GM18861 (cell line): ENCODE measurements at regions not wholly inside any gene's neighbourhood (a gene's known extent, or its start where the extent isn't known, plus 50 kb on each side); places are given as distances from the start of the nearest gene placed in this dataset.
"Not testable (repeated sequence)": the region's sequence is repeated elsewhere in the genome, so short reads cannot be mapped to it uniquely, and the experiment has no call there.

Experiments
- ATAC-seq: cut with Tn5 transposase; IDR thresholded peaks from one replicate; pipeline ENCODE4 v1.9.1; 2021; ENCODE audit not compliant: unreplicated experiment

DNA sequence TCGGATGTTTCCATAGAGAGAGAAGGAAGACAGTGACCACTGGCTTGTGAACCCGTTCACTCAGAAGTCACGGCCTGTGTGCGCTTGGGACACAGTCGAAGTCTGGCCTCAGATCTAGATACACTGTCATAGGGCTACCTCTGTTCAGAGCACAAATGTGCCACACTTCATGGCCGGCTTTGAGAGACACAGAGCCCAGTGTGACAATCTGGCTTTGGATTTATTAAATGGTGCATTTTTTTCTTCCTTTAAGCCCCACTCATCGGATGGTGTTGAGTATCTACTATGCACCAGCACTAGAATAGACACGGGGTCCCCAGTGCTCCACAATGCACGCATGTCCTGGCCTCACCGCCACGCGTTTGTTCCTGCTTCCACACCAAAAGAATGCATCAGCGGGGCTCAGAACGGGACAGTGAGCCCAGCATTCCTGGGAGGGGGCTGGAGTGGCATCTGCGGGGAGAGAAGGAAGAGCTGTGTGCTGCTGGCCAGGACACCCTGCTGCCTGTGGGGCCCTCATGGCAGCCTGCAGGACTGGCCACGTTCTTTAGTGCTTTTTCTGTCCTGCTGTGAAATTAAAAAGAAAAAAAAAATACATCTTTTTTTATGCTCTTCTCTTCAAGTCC, 738.9 kb upstream of the SALL3 start:
- ATAC-seq = no peak

DNA sequence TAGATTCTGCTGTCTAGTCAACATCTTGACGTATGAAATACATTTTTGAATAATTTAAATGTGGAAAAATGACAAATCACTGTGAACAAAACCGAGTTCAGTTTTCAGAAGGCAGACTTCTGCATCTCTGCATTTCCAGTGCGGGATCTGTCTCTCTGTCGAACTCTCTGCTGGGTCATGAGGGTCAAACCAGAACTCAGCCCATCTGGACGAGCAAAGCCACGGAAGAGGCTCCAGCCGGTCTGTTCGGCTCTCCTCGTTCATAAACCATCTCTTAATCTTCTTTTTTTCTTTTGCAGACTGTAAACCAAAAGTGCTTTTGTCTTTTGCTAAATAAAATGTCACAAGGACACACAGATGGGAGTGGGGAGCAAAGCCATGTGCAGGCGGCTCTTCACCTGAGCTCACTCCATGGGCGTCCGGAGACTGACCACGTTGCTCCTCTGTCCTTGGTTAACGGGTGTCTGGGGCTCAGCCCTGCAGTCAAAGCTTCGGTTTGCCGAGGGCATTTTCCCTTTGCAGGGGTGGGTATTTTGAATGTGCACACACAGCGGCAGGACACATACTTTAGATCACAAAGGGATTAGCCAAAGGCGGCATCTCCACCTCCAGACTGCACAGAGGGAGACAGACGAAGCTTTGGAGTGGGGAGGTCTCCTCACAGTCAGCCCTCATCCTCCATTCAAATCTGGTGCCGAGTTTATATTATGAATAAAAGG, 737.9 kb upstream of the SALL3 start:
- no peak for ATAC-seq

DNA sequence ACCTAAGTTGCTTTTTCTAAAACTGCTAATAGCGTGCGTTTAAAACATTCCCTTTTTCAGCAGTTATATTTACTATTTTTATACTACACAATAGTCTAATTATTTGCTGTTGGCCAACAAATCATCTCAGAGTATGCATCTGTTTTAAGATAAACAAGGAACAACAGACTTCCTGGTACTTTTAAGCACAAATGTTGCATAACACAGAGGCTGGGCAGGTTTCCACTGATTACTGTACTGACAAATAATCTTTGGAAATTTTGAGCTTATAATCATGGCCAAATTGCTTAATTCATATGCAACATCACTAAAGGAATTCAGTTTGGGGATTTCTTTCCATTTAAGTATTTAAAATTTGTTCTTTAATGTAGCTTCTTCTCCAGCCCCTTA, 737.4 kb upstream of the SALL3 start:
- no peak for ATAC-seq

DNA sequence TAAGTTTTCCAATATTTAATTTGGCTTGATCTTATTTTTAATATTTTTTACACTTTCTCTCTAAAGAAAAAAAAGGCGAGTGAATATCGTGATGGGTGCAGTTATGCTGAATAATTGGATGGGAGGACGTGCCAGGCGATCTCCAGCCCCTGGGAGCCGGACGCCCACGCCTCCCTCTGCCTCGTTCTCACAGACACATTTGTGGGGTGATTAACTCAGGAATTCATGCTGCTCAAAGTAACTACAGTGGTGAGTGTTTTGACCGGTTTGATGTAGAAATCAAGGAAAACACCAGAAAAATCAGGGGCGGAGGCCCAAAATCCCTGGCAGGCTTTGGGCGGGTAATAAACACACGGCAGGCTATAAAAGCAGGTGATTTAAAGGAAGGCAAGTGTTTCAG, 736.8 kb upstream of the SALL3 start:
- ATAC-seq = no peak

DNA sequence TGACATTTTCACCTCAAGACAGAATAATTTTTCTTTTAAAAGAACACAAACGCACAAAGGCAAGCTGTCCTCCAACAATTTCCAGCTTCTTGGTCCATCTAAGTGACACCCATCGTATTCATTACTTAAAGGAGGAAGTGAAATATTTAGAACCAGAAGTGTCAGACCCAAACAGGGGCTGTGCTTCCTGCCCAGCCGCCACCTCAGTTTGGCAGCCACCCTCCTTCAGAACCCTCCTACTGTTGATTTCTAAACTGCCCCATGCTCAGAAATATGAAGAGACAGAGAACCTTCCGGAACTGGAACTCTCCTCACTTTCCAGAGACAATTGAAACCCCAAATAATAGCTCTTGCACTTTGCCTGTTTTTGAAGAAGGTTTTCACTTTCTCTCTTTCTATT, 734.8 kb upstream of the SALL3 start:
- ATAC-seq = no peak

DNA sequence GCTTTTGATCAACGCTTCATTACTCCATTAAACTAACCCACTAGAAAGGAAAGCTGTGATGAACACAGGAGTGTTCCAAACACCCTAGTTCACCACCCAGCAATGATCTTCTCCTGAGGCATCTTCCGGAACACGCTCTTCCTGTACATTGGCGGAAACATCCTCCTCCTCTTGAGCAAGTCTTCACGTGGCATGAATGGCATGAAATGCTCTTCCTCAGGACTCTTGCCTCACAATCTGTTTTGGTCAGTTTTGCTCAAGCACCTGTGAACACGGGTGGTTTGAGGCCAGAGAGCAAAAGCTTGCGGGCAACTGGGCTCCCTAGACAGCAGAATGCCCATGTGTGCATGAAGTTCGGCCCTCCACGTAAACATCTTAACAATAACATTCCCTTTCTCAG, 734.2 kb upstream of the SALL3 start:
- ATAC-seq = no peak

DNA sequence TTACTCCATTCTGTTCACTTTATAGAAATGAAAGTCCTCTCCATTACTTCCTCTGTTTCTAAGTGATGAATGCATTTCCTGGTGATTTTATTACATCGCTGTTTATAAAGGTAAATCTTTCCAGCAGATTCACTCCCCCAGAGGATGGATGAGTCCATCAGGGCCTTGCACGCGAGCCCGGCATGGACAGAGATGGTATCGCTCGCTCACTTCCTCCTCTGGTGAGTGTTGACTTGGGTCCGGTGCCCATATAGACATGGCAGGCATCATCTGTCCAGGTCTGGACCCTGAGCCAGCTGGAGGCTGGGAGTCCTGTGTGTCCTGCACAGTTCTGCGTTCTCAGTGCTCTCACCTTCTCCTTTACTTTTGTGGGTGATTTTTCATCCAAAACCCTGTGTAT, 733.6 kb upstream of the SALL3 start:
- no peak for ATAC-seq

DNA sequence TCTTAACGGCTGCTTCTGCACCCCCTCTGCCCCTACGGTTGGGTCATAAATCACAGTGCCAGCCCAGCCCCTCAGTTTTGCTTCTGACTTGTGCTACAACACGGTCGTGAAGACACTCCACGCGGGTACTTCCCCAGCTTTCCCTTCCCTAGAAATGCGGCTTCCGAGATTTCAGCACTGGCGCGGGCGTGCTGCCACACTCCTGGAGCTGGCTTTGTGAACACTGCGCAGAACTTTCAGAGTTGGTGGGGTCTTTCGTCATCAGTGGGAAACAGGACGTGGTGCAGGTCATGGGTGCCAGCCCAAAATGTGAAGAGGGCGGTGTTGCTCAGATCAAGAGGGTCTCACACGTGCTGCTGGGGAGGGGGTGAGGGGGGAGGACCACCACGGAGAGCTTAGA, 733.0 kb upstream of the SALL3 start:
- no peak for ATAC-seq

DNA sequence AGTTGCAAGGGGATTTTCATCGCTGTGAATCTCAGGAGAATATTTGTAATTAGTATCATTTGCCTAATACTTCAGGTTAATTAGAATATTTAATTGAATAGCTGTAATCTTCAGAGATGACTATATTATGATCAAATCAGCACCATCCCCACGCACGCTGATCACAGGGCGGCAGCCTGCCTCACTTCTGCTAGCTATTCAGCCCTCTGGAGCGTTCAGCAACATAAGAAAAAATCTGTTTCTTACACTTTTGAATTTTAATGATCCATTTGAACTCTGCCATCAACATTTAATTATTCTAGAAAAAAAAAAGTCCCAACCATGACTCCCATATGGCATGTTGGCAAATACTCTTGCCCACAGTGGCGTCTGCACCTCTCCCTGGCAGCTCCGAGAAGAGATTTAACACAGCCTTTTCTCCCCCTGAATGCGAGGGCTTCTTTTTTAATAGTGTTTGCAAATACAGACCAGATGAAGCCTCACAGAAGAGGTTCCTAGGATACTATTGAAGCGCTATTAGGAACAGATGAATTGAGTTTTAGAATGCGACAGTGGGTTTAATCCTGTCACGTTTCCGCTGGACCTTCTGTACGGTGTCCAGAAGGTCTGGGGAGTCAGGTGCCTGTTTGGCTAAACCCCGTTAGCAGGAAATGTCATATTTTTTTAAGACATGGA, 731.9 kb upstream of the SALL3 start:
- no peak for ATAC-seq

DNA sequence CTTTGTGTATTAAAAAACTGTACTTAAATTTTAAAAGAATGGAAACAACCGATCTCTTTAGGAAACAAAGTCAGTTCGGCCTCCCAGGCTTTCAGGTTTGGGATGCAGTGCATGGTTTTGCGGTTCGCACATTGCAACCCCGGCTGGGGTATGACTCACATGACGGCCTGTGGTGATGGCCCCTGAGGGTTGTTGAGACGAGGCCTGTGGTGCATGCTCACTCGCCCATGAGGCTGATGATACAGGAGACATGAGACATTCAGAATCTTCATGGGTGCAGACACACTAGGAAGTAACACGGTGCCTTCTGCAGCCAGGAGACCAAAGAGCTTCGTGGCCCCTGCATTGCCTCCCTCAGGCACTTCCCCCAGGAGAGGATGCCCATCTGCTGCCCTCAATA, 724.6 kb upstream of the SALL3 start:
- ATAC-seq = no peak

DNA sequence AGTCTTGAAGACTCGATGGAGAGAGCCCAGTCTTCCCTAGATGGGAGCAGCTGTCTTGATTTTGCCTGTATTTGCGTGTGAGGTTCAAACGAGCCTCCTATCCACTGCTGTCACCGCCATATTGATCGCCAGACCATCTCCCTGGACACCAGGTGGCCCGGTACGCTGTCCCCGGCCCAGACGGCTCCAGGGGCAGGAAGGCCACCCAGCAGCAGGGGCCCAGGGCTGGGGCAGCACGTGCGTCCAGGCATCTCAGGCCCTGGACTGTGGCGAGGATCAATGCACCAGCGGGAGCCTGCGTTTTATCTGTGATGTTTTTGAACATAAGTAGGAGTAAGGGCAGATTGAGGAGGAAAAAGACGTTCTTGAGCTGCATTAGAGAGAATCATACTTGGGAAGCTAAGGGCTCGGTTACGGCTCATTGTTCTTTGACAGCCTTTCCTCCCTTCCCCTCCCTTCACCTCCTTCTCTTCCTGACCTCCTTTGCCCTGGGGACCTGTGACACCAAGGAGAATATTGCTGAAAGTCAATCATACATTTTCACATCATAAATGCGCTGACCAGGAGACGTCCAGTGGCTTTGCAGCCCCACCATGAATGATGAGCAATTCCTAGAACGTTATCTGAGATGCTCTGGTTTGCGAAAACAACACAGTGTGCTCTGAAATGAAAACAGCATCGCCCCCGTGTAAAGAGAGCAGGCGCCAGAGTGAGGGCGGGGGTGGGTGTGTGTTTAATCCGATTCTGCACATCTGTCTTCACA, 711.2 kb upstream of the SALL3 start:
- ATAC-seq = no peak

DNA sequence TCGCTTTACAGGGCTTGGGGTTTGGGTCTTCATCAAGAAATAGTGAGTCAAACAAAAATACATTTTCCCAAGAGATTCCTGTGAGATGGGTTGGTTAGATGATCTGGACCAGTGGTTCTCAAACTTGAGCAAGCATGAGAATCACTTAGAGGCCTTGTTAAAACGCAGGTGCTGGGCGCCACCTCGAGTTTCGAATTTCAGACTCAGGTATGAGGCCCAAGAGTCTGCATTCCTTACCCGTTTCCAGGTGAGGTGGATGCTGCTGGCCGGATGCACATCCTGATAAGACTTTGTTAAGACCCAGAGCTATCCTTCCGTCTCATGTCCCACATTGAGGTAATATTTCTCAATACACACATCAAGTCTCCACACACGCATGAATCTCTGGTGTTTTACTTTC, 707.8 kb upstream of the SALL3 start:
- no peak for ATAC-seq

DNA sequence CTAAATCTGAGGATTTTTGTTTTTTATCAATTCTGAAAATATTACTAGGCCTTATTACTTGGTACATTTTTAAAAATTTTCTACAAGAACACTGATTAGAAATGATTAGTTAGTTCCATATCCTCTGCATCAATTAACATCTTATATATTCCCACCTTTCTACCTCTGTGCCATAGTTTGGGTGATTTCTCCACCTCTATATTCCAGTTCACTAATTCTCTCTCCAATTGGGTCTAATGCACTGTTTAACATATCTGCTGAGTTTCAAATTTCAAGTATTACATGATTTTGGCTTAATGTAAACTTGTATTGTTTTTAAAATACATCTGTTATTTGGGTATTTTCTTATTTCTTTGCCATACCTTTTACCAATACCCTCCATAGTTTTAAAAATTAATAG, 705.7 kb upstream of the SALL3 start:
- ATAC-seq = no peak

DNA sequence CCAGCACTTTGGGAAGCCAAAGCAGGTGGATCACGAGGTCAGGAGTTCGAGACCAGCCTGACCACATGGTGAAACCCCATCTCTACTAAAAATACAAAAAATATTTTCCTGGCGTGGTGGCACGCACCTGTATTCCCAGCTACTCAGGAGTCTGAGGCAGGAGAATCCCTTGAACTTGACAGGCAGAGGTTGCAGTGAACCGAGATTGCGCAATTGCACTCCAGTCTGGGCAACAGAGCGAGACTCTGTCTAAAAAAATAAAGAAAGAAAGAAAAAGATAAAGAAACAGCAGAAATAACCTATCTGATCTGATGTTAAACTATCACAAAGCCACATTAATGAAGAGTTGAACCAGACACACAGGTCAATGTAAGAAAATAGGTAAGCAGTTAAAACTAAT, 696.2 kb upstream of the SALL3 start:
- ATAC-seq = not testable (repeated sequence)

DNA sequence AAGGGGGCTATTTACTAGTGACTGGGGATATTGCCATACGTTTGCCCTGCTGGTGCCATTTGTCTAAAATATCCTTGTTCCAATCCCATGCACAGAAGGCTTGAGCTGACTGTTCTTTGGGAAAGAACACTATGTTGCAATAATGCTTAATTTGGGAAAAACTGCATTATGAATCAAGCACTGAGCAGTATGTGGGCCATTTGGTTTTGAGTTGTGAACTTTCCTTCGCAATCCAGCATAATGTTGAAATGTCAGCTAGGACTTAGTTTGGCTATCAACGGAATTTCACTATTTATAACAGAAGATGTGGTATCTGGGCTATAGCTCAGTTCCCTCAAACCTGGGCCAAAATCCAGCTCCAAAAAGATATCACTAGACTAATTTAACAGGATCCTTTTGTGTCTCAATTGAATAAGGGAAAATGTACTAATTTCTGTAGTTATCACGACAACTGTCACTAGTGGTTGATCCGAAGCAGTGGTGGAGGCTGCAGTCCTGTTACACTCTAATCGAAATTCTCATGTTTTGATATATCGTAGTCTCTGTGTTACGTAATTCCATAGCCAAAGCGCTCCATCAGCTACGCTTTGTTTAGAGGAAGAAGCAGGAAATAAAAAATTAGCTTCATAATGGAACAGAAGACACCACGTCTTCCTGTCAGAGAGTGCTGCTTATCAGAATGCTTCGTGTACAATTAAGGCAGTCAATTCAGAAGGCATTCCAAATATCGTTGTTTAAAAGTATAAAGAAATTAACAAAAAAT, 686.8 kb upstream of the SALL3 start:
- no peak for ATAC-seq

DNA sequence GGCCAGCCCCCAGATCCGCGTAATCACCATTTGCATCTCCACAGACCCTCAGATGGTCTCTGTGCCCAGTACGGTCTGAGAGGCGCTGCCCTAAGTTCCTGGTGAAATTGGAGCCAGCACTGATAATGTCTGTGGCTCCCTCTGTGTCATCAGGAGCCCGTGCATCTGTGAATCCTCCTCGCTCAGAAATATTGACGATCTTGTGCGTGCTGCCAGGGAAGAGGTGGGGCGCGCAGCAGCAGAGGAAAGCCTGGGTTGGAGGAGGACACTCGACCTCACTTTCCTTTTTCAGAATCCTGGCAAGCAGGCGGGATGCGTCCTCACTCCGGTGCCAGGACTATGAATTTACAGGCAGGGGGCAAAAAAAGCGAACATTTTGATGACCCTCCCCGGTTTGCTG, 686.1 kb upstream of the SALL3 start:
- ATAC-seq = no peak

DNA sequence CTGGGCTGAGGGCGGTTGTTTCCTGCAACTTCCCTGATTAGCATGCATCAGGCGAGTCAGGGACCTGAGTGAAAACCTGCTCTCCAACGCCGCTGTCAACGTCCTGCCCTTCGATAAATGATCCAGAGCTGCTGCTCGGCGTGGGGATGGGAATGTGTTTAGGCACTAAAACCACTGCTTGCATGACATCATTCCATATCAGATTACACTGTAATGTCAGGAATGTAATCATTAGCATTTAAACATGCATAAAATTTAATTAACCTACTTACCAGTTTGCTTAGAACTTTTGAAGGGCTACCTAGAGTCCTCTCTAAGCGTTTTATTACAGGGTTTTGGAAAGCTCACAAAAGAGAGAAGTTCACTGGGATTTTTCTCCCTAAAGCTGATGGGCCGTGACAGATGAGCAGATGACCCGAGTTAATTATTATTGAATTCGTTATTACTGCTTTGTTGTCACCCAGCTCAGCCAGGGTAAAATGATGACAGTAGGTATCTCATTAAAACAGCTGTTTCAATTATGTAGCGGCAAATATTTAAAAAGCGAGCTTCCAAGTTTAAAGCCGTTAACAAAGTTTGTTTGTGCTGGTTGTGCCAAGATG, 685.6 kb upstream of the SALL3 start:
- ATAC-seq = no peak

DNA sequence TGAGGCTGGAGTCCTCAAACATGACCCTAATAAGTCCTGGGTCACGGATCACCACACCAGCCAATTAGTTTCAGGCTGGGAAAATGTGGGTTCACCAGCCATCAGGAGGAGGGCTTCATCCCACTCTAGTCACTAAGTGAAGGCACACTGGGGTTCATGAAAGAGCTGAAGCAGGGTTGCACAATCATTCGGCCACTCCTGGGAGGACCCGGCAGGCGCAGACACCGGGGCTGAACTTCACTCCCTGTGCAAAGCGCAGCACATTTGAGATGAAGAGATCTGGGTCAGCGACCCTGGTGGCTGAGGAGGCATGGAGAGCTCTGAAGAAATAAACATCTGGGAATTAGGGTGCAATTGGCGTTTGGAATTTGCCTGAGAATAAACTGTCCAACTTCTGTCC, 684.4 kb upstream of the SALL3 start:
- no peak for ATAC-seq

DNA sequence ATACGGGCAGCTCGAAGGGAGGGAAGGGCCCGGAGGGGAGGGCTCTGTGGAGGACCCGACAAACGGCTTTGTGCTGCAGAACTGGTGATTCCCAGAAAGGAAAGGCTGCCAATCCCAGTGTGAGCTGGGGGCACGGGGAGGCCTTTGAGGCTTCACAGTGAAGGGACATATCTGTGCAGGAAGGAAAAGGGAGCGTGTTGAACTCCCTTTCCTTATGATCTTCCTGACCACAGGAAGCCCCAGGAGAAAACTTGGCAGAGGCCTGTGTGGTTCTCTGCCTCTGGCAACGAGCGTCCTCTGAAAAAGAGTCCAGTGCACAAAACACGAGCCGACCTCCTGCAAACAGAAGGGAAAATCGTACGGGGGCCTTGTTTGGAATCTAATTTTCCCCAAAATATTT, 683.5 kb upstream of the SALL3 start:
- no peak for ATAC-seq

DNA sequence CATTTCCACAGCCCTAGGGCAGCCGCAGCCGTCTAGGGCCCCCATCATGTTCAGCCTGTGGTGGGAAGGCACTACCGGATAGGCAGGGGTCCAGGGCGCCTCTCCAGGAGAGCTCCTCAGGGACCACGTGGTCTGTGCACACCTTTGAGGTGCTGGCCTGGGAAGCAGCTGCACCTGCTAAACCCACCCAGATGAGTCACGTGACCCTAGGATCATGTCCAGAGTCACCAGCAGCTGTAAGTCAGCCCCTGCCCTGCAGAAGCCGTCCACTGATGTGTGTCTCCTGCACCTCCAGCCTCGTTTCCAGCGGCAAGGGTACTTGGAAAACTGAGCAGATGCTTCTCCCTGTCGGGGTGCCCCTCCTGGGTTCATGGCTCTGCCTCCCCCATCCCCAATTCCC, 682.6 kb upstream of the SALL3 start:
- ATAC-seq = no peak
